ACHN (cell line): ENCODE measurements at regions not wholly inside any gene's neighbourhood (a gene's known extent, or its start where the extent isn't known, plus 50 kb on each side); places are given as distances from the start of the nearest gene placed in this dataset.
"Not testable (repeated sequence)": the region's sequence is repeated elsewhere in the genome, so short reads cannot be mapped to it uniquely, and the experiment has no call there.

Experiments
- DNase-seq: peaks from one replicate; pipeline ENCODE4 v3.0.0-alpha.2; 2015
- in situ Hi-C: cut with HindIII; loops from 2 replicates; pipeline ENCODE4 v1.10.0; 2017; ENCODE audit warnings: low sequenced_read_pairs, low pct_ligation_motif_present, low pct_unique_long_range_greater_than_20kb

GRCh38 chr5:169531631-169532030 lies 51.9 kb upstream of the SPDL1 start:
- in situ Hi-C loops: no loop called here
- DNase-seq: no peak

GRCh38 chr5:169527863-169528262 lies 55.7 kb upstream of the SPDL1 start:
- DNase-seq: no peak
- in situ Hi-C loops: no loop called here

- in situ Hi-C loops: no loop called here
Observed at GRCh38 chr5:169527066-169527465, 56.5 kb upstream of the SPDL1 start.

GRCh38 chr5:169522851-169523250 lies 60.7 kb upstream of the SPDL1 start:
- in situ Hi-C loops: no loop called here
- DNase-seq: no peak

More at GRCh38 chr5:169527066-169527465, 56.5 kb upstream of the SPDL1 start:
- DNase-seq: no peak

- in situ Hi-C loops: no loop called here
- DNase-seq: no peak
Observed at GRCh38 chr5:169521366-169521983, 62.1 kb upstream of the SPDL1 start.

- in situ Hi-C loops: no loop called here
Observed at GRCh38 chr5:169519358-169519757, 64.2 kb upstream of the SPDL1 start.

GRCh38 chr5:169518779-169519178 lies 64.8 kb upstream of the SPDL1 start:
- in situ Hi-C loops, DNase-seq: not testable (repeated sequence)

More at GRCh38 chr5:169519358-169519757, 64.2 kb upstream of the SPDL1 start:
- DNase-seq: no peak

GRCh38 chr5:169512385-169512784 lies 71.2 kb upstream of the SPDL1 start:
- in situ Hi-C loops: no loop called here
- no peak for DNase-seq

GRCh38 chr5:169511708-169512107 lies 71.9 kb upstream of the SPDL1 start:
- in situ Hi-C loops: no loop called here
- no peak for DNase-seq

- in situ Hi-C loops: no loop called here
Observed at GRCh38 chr5:169507051-169507450, 76.5 kb upstream of the SPDL1 start.

GRCh38 chr5:169503886-169504285 lies 79.7 kb upstream of the SPDL1 start:
- in situ Hi-C loops: no loop called here
- no peak for DNase-seq

More at GRCh38 chr5:169507051-169507450, 76.5 kb upstream of the SPDL1 start:
- DNase-seq: no peak

- no peak for DNase-seq
- in situ Hi-C loops: no loop called here
Observed at GRCh38 chr5:169499990-169500505, 83.5 kb upstream of the SPDL1 start.

GRCh38 chr5:169496878-169497277 lies 86.7 kb upstream of the SPDL1 start:
- DNase-seq: no peak
- in situ Hi-C loops: no loop called here

GRCh38 chr5:169494941-169495548 lies 88.5 kb upstream of the SPDL1 start:
- no peak for DNase-seq
- in situ Hi-C loops: no loop called here

- in situ Hi-C loops: no loop called here
Observed at GRCh38 chr5:169494383-169494935, 89.1 kb upstream of the SPDL1 start.

GRCh38 chr5:169474226-169474625 lies 109.3 kb upstream of the SPDL1 start:
- in situ Hi-C loops: no loop called here
- DNase-seq: no peak

More at GRCh38 chr5:169494383-169494935, 89.1 kb upstream of the SPDL1 start:
- DNase-seq: no peak

GRCh38 chr5:169472544-169472943 lies 111.0 kb upstream of the SPDL1 start:
- in situ Hi-C loops: no loop called here
- DNase-seq: no peak

- in situ Hi-C loops: no loop called here
- DNase-seq: no peak
Observed at GRCh38 chr5:169471021-169471420, 112.6 kb upstream of the SPDL1 start.

GRCh38 chr5:169467041-169467771 lies 116.4 kb upstream of the SPDL1 start:
- no peak for DNase-seq
- in situ Hi-C loops: no loop called here
